Loucy (cell line): ENCODE measurements at regions not wholly inside any gene's neighbourhood (a gene's known extent, or its start where the extent isn't known, plus 50 kb on each side); places are given as distances from the start of the nearest gene placed in this dataset.
A peak's percentile ranks its signal among the peaks of the same experiment; 100 is the strongest.

Source experiments
- CTCF ChIP-seq: fragments of 200-600 bp; sonication (generic); conservative IDR thresholded peaks from 2 replicates; pipeline ENCODE4 v1.5.1; 2014; ENCODE audit warnings: mild to moderate bottlenecking, antibody characterized with exemption, low read length
- EZH2phosphoT487 ChIP-seq: fragments of 200-600 bp; IDR thresholded peaks from 2 replicates; pipeline ENCODE4 v1.6.1; 2018; ENCODE audit warnings: antibody characterized with exemption, mild to moderate bottlenecking, moderate library complexity, borderline replicate concordance

- TF ChIP-seq CTCF: 0 out of 2 replicates have a peak, but pooled peaks have one; percentile 17
- TF ChIP-seq EZH2phosphoT487: no peak
Measured at GRCh38 chr1:220990427-220991339, 111.4 kb downstream of the HLX start.
